ENCODE measurements at regions not wholly inside any gene's neighbourhood (a gene's known extent, or its start where the extent isn't known, plus 50 kb on each side); places are given as distances from the start of the nearest gene placed in this dataset.
A peak's percentile ranks its signal among the peaks of the same experiment; 100 is the strongest.

DNA sequence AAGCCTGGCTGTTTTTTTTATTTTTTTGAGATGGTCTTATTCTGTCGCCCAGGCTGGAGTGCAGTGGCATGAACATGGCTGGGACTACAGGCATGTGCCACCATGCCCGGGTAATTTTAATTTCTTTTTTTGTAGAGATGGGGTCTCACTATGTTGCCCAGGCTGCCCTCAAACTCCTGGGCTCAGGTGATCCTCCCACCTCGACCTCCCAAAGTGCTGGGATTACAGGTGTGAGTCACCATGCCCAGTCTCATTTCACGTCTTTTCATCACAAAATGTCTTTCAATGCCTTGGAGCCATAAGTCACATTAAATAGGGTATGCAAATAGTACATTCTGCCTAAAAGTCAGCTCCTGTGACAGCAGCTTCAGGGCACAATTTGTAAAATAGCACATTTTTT, 52.8 kb downstream of the SOX2 start:
- DNase-seq: no peak

DNA sequence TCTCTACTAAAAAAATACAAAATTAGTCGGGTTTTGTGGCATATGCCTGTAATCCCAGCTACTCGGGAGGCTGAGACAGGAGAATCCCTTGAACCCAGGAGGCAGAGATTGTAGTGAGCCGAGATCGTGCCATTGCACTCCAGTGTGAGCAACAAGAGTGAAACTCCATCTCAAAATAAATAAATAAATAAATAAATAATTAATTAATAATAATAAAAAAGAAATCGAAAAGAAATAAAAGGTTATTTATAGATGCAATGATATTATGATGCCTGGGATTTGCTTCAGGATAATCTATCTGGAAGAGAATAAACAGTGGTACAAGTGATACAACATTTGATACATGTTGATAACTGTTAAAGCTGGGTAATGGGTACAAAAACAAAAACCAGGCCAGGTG, 58.6 kb downstream of the SOX2 start:
- no peak for DNase-seq

DNA sequence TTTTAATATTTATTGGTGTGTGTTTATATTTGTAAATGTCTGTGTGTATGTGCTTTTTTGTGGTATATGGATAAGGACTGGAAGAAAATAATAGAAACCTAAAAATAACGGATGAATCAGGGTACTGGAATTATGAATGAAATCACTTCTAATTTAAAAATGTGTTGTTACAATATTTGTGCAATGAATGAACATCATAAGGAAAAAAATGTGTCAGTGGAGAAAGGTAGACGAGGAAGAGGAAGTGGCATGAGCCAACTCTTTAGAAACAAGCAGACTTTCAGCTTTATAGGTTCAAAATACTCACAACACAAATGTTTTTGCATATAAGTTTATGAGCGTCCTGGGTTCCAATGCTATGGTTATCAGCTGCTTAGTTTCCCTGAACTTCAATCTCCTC, 59.4 kb downstream of the SOX2 start:
- no peak for DNase-seq

GRCh38 chr3:181772166-181772565, 60.4 kb downstream of the SOX2 start:
- no peak for DNase-seq

GRCh38 chr3:181773921-181774320, 62.2 kb downstream of the SOX2 start:
- no peak for DNase-seq

DNA sequence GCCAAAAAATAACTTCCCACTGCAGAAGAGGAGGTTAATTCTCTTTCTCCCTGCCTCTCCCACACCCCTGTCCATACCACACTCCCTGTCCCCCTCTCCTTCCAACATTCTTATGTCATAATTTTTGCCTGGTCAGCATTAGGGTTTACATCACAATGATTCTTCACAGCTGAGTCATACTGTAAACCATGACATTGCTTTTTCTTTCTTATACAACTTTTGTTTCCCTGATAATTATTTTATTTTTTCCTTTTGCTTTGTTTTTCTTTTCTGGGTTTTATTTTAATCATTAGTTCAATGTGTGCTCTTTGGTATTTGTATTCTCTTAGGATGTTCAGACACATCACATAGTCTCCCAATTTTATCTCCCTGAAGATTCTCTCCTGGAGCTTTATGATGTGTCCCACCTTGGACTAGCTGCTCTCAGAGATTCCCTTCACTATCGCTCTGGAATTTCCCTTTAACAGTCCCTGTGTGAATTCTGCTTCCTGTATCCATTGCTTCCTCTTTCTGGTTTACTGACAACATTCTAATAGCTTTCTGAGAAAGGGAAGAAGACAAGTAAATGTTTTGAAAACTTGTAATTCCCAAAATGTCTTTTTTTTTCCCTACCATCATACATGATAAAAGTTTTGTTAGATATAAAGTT, 70.7 kb downstream of the SOX2 start:
- DNase-seq: no peak

DNA sequence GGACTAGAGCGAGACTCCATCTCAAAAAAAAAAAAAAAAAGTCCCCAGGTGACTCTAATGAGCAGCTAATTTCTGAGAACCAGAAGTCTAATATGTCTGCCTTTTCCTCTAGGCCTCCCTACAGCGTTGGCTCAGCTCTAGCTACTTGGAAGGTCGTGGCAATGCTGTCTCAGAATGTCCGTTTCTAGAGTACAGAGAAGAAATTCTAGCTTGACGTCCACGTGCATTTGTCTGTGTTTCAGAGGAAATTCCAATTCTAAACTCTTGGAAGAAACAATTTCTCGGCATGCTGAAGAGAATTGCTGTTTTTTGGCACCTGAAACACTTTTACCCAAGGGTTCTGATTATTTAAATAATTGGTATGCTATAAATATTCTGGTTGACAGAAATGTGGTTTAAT, 78.8 kb downstream of the SOX2 start:
- no peak for DNase-seq

GRCh38 chr3:181791056-181791955, 79.6 kb downstream of the SOX2 start:
- DNase-seq: no peak

DNA sequence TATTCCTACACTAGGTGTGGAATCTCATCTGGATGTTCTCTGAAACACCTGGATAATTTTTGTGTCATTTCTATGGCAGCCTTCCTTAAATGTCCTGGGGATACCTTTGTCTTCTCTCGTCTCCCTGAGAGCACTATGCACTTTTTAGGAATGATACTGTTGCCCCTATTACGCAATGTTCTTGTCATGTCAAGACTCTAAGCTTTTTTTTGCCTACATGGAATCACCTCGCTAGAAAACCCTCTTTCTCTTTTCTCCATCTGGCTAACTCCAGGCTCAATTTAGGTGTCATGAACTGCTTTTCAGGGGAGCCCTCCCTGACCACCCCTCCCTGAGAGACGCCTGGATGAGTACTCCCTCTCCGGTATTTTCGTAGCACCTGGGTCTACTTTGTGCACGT, 81.3 kb downstream of the SOX2 start:
- no peak for DNase-seq

DNA sequence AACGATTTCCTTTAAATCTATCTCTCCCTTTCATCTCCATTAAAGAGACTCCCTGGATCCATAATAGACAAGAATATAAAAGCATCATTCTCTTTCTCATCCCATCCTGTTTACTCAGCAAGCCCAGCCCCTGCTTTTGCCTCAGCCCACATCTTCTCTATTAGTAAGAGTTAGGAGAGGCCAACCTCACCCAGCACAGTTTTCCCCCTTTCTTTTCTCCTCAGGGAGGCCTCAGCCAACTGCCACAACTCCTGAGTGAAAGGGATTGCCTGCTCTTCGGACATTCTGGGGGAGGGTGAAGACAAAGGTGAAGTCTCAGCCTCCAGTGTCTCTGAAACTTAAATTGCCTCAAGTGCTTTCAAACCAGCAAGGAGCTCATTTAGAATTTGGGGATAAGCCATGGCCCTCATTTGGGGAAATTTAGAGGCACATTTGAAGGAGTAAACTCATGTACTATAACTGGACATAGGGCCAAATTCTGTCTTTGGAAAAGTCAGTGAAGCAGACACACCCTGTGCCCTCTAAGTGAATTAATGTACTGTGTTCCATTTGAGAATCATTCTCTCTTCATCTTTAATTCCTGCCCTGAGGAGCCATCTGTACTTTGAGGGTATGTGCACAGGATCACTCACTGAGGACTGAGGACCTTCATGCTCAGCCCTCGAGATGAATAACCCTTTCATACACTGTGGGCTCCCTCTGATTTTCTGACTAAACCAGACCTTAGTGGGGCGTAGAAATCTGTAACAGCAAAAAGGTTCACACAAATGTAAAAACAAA, 82.5 kb downstream of the SOX2 start:
- peak; percentile 13 for DNase-seq

DNA sequence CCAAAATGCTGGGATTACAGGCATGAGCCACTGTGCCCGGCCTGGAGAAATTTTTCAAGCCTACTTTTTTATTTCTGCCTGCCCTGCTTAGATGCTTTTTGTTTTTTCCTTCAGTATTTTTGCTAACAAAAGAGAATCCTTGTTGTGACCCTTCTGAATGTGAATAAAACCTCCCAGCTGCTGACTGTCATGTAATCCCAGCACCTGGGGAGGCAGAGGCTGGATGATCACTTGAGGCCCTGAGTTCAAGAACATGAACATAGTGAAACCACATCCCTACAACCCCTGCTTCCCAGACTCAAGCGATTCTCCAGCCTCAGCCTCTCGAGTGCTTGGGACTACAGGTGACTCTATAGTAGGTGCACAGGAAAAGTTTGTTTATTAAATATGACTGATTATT, 84.9 kb downstream of the SOX2 start:
- no peak for DNase-seq

GRCh38 chr3:181797431-181797830, 85.7 kb downstream of the SOX2 start:
- DNase-seq: no peak

DNA sequence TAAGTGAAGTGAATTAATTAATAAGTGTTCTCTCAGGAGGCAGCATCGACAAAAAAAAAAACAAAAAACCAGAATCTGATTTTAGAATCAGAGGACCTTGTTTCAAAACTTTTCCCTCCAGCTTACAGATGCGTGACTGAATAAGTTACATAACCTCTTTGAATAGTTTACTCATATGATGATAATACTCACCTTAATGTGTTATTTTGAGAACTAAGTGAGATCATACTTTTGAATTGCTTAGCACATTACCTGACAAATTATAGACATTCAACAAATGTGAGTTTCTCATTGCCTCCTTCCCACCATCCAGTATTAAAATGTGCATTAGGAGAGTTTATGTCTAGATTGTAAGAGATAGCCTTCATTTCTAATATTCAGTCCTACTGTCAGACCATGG, 94.0 kb downstream of the SOX2 start:
- no peak for DNase-seq

DNA sequence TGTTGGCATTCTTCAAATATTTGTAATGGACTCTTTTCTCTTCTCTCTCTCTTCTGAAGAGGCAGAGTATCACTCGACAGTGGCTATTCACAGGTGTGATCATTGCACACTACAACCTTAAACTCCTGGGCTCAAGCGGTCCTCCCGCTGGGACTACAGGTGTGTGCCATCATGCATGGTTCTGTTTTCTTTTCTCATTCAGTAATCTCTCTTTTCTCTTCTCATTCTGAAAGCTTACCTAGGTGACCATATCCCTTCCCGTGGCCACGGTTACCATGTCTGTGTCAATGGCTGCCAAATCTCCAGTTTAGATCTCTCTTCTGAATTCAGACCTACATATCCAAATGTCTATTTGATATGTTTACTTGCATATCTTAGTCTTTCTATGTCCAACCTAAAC, 96.3 kb downstream of the SOX2 start:
- no peak for DNase-seq

DNA sequence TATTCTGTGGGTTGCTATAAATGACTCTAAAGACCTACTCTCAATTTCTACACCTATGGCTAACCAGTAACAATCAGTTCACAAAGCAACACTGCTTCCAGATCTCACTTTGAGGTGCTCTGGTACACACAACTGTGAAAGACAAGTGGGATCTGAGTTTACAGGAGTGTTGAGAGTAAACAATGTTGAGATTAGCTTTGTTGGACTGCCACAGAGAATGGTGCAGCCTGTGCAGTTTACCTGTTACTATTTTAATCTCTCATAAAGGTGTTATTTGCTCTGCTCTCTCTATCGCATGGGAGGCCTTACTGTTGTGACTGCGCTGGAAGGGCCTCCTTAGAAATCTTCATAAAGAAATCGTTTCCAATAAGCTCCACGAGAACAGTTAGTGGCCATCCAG, 112.0 kb downstream of the SOX2 start:
- DNase-seq: peak; percentile 67

DNA sequence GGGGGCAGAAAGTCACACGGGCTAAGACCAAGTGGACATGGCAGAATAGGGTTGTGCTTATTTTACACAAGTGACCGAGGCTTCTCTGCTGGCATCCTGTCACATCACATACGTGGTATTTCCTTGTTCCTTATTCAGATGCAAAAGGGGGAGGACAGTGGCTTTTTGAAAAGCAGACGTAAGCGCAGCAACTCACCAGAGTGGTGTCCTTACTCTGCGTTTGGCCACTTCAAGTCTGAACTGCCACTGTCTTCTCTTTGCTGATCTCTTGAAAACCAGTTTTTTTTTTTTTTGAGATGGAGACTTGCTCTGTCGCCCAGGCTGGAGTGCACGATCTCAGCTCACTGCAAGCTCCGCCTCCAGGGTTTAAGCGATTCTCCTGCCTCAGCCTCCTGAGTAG, 113.2 kb downstream of the SOX2 start:
- no peak for DNase-seq

DNA sequence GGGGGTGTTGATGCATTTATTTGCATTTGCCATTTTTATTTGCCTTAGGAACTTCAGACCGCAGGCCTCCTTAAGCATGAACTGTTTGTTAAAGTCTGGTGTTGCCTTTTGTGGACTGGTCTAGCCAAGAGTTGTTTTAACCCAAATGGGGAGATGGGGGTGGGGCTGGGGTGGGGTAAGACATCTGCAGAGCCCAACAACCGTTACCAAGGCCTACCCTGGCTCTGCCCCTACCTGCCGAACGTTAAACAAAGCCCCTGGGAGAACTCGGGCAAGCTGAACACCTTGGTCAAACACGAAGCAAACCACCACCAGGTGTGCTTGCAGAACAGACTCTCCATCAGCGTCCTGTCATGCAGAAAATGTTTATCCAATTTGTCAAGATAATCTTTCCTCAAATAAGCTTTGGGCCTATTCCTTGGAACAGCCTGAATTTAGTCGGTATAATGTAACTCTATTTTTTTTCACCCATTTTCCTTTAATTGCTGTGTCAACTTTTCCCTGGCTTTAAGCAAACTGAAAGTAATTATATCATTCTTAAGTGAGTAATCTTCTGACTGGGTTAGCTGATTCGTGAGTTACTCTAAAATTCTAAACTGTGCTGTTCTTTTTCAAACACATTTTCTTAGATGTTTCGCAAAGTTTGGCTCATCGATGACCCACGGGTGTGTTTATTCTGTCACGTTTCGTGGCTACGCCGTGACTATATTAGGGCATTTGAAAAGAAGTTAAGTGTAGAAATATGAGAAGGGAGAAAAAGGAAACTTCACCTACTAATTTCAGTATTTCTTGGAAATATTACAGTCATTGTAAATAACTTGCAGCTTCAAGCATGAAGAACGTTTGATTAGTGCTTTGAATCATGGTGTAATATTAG, 127.6 kb downstream of the SOX2 start:
- peak; percentile 93 for DNase-seq

- no peak for DNase-seq
Observed at GRCh38 chr3:181839916-181840297, 128.2 kb downstream of the SOX2 start.

- DNase-seq: peak; percentile 41
Observed at GRCh38 chr3:181844211-181844610, 132.5 kb downstream of the SOX2 start.

GRCh38 chr3:181847276-181847675, 135.6 kb downstream of the SOX2 start:
- DNase-seq: no peak

GRCh38 chr3:181851063-181851462, 139.3 kb downstream of the SOX2 start:
- no peak for DNase-seq

DNA sequence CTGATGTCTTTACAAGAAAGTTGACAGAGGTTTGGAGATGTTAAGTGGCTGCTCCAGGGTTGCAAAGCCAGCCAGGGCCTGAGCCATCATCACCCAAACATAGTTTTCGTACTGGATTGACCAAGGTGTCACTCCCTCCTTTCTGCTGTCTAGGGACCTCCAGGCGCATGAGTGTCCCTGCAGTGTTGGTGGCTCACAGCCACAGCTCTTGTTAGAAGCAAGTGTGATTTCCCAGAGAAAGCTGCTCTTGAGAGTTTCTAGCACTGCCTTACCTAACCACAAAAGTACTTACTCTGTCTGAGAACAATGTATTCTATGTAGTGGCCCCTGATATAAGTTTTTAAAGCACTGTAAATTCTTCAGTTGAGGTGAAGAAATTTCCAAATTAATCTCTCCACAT, 144.1 kb downstream of the SOX2 start:
- DNase-seq: no peak

DNA sequence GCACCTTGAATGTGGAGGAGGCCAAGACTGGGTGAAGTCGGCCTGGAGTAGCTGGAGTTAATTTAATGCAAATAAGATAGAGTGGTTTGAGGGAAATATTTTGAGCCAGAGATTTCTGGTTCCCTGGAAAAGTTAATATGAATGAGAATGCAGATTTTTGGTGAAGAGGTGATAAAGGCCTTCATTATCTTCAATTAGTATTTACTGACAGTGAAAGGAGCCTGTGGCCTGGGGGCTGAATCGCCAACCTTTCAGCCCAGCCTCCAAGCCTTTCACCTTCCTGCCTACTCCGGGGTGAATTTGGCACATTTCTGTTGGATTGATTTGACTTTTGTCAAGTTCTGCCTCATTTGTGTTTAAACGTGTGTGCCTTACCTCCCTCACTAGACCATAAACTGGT, 147.8 kb downstream of the SOX2 start:
- DNase-seq: no peak
